Prostate gland (tissue), 2 donors: ENCODE measurements at regions not wholly inside any gene's neighbourhood (a gene's known extent, or its start where the extent isn't known, plus 50 kb on each side); places are given as distances from the start of the nearest gene placed in this dataset.

ENCODE experiments used
- CTCF ChIP-seq, 4 experiments: fragments of 200-600 bp in 2 of 4; fragments of 450-650 bp in 2 of 4; sonication (generic) in 2 of 4; IDR thresholded peaks; 1 replicate in 3 of 4; 2 replicates in 1 of 4; pipeline ENCODE4 v1.5.1; 2016 to 2019; ENCODE audit warnings: antibody characterized with exemption in 4 of 4, mild to moderate bottlenecking in 2 of 4, moderate library complexity in 2 of 4
- POLR2A ChIP-seq: fragments of 450-650 bp; IDR thresholded peaks from one replicate; pipeline ENCODE4 v1.6.1; 2016; ENCODE audit warnings: antibody characterized with exemption, mild to moderate bottlenecking
- POLR2AphosphoS5 ChIP-seq: sonication (generic); formaldehyde crosslinking; IDR thresholded peaks from one replicate; pipeline ENCODE4 v1.6.1; 2017; ENCODE audit warnings: antibody characterized with exemption

GRCh38 chr4:38283724-38284123, 323.5 kb downstream of the PTTG2 start:
- TF ChIP-seq CTCF (IDR thresholded peaks at IDR 0.05) (no peak), POLR2A (no peak), POLR2AphosphoS5 (no peak)
